NK-92 treated with Interleukin-12 subunit alpha and Interleukin-12 subunit beta, amount 100 ng/mL, for 24 hours (cell line): ENCODE measurements at regions not wholly inside any gene's neighbourhood (a gene's known extent, or its start where the extent isn't known, plus 50 kb on each side); places are given as distances from the start of the nearest gene placed in this dataset.

ENCODE experiments used
- DNase-seq: peaks from one replicate; lab custom pipeline; 2025; lab: John Stamatoyannopoulos, UW

GRCh38 chr3:107068980-107069379, 308.3 kb upstream of the CCDC54 start:
- DNase-seq, result no peak

- DNase-seq, result no peak
Measured at GRCh38 chr3:107076946-107077345, 300.3 kb upstream of the CCDC54 start.

GRCh38 chr3:107077391-107077790, 299.8 kb upstream of the CCDC54 start:
- no peak for DNase-seq

- DNase-seq, result no peak
Measured at GRCh38 chr3:107082527-107082926, 294.7 kb upstream of the CCDC54 start.

GRCh38 chr3:107085261-107085660, 292.0 kb upstream of the CCDC54 start:
- DNase-seq, result no peak

- DNase-seq, result no peak
Measured at GRCh38 chr3:107092121-107092520, 285.1 kb upstream of the CCDC54 start.

GRCh38 chr3:107098864-107099263, 278.4 kb upstream of the CCDC54 start:
- DNase-seq, result no peak

GRCh38 chr3:107100137-107100536, 277.1 kb upstream of the CCDC54 start:
- no peak for DNase-seq

GRCh38 chr3:107100573-107100972, 276.7 kb upstream of the CCDC54 start:
- no peak for DNase-seq

GRCh38 chr3:107103786-107104185, 273.5 kb upstream of the CCDC54 start:
- DNase-seq, result no peak

- no peak for DNase-seq
Measured at GRCh38 chr3:107106316-107106715, 270.9 kb upstream of the CCDC54 start.

GRCh38 chr3:107106907-107107306, 270.3 kb upstream of the CCDC54 start:
- no peak for DNase-seq

GRCh38 chr3:107110596-107111305, 266.5 kb upstream of the CCDC54 start:
- DNase-seq, result no peak

GRCh38 chr3:107111872-107112271, 265.4 kb upstream of the CCDC54 start:
- DNase-seq, result no peak

- DNase-seq, result no peak
Measured at GRCh38 chr3:107112356-107112755, 264.9 kb upstream of the CCDC54 start.

GRCh38 chr3:107116251-107116650, 261.0 kb upstream of the CCDC54 start:
- DNase-seq, result no peak

GRCh38 chr3:107117156-107117555, 260.1 kb upstream of the CCDC54 start:
- no peak for DNase-seq

GRCh38 chr3:107117922-107118536, 259.2 kb upstream of the CCDC54 start:
- DNase-seq, result no peak

- no peak for DNase-seq
Measured at GRCh38 chr3:107124885-107125284, 252.4 kb upstream of the CCDC54 start.

- no peak for DNase-seq
Measured at GRCh38 chr3:107128946-107129345, 248.3 kb upstream of the CCDC54 start.

- no peak for DNase-seq
Measured at GRCh38 chr3:107130089-107130700, 247.0 kb upstream of the CCDC54 start.

- no peak for DNase-seq
Measured at GRCh38 chr3:107132674-107133073, 244.6 kb upstream of the CCDC54 start.

- no peak for DNase-seq
Measured at GRCh38 chr3:107133891-107134290, 243.3 kb upstream of the CCDC54 start.
